ENCODE measurements at regions not wholly inside any gene's neighbourhood (a gene's known extent, or its start where the extent isn't known, plus 50 kb on each side); places are given as distances from the start of the nearest gene placed in this dataset.
A peak's percentile ranks its signal among the peaks of the same experiment; 100 is the strongest.
"Not testable (repeated sequence)": the region's sequence is repeated elsewhere in the genome, so short reads cannot be mapped to it uniquely, and the experiment has no call there.

DNA sequence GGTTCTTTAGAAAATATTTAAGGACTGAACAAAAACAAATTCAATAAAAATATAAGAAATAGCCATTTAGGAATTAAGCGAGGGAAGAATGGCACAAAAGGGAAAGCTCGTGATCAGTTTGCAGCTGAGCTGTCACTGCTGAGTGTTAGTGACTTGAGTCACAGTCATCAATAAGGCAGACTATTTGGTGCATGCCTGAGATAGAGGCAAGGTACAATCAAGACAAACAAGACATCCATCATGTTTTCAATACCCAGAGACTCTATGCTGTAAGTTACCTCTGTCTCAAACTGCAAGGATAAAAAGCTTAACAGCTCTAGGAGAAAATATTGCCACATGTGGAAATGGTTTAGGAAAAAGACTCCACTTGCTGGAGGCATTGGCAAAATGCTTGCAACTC lies 426.4 kb upstream of the TYRP1 start:
- no peak for DNase-seq

GRCh38 chr9:12271421-12271891 lies 421.7 kb upstream of the TYRP1 start:
- DNase-seq, result peak; percentile 68 to 90 (median 73)

GRCh38 chr9:12272471-12273120 lies 420.6 kb upstream of the TYRP1 start:
- peak; percentile 43 to 87 (median 71) for DNase-seq

GRCh38 chr9:12274577-12274976 lies 418.6 kb upstream of the TYRP1 start:
- peak; percentile 2 to 32 (median 23) for DNase-seq

DNA sequence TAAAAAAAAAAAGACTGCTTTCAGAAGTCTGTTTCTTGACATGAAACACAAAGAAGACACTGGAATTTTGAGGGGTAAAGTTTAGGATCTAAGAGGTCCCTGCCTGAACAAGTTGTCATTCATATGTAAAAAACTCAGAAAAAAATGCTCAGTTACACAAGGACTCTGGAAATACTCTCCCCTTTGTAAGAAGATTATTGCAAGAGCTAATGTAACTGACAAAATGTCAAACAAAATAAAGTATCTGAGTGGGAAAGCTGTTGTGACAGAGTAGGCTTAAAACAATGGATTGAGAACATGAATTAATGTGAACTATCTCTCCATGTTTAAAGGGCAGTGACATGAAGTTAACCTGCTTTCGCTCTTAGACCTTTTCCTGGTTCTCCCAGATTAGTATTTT lies 416.7 kb upstream of the TYRP1 start:
- DNase-seq, result no peak

- DNase-seq, result no peak
Observed at GRCh38 chr9:12289711-12290110, 403.5 kb upstream of the TYRP1 start.

GRCh38 chr9:12290166-12290869 lies 402.9 kb upstream of the TYRP1 start:
- no peak for DNase-seq

- no peak for DNase-seq
Observed at GRCh38 chr9:12305211-12305610, 388.0 kb upstream of the TYRP1 start.

DNA sequence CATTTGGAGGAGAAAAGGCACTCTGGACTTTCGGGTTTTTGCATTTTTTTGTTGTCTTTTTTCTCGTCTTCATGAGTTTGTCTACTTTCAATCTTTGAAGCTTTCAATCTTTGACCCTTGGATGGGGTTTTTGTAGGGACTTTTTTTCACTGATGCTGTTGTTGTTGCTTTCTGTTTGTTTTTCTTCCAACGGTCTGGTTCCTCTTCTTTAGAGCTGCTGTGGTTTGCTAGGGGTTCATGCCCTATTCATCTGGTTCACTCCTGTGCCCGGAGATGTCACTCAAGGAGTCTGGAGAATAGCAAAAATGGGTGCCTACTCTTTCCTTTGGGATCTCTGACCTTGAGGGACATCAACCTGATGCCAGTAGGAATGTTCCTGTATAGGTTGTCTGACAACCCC lies 378.6 kb upstream of the TYRP1 start:
- DNase-seq, result no peak

DNA sequence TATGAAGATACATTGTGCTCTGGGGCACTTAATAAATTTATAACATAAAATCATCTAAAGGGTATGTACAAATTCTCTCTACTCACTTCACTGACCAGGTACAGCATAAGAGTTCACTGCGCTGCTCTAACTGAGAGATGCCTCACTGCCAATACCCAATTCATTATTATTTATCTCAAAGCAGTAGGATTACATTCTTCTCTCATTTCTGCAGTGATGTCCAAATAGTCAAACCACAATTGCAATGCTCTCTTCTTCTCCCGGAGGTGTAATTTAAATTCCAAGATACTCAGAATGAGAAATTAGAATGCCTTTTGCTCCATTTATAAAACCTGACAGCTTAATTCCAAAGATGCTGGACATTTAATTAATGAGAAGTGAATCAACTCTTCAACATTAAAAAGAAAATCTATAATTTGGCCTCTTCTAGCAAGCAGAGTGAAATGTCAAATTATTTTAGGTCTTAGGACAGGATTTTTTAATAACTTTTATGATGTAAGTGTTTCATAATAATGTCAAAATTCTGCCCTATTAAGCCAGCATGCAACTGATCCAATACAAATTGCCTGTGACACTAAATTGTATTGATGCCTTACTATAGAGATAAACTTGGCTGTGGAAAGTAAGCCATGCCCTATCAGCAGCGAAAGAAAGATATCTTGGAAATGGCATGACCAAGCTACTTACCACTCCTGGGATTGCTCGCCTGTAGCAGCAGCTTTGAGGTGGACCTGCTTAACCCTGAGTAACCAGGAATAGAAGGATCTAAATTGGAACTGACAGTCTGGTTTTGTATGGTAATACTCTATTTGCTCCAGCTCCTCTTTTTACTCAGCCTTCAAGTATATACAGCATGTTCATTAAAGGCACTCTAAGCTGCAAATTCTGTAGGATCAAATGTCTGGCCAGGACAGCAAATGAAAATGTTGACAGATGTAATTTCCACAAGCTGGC lies 374.2 kb upstream of the TYRP1 start:
- DNase-seq, result no peak

GRCh38 chr9:12329623-12329985 lies 363.6 kb upstream of the TYRP1 start:
- DNase-seq, result no peak

DNA sequence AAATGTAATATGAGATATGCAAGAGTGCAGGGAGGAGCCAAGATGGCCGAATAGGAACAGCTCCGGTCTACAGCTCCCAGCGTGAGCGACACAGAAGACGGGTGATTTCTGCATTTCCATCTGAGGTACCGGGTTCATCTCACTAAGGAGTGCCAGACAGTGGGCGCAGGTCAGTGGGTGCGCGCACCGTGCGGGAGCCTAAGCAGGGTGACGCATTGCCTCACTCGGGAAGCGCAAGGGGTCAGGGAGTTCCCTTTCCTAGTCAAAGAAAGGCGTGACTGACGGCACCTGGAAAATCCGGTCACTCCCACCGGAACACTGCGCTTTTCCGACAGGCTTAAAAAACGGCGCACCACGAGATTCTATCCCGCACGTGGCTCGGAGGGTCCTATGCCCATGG lies 359.2 kb upstream of the TYRP1 start:
- not testable (repeated sequence) for DNase-seq

DNA sequence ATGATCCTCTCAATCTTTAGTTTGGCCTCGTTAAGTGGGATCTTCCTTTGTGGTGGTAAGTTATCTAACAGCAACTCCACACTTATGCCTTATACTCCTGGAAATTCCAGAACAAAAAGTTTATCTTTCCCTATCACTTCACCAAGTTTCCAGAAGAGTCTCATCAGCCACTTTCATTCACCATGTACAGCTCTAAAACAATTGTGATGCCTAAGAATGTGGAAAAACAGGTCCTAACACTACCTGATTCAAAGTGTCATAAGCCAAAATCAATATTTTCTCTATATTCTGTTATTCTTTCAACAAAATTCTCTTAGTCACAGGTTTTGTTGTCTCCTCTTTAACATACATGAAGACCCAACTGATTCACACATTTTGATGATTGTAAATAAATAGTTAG lies 342.4 kb upstream of the TYRP1 start:
- no peak for DNase-seq

GRCh38 chr9:12351293-12352044 lies 341.7 kb upstream of the TYRP1 start:
- no peak for DNase-seq

DNA sequence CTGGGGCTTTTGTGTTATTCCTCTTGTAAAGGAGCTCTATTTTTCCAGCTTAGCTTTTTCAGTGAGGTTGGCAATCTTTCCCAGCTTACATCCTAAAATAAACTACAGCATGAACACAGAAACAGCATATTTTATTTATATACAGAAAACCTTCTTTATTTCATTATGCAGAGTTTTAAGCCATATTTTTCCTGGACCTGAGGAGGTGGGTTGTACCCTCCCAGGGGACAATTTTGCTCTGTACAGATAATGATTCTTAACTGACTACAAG lies 341.2 kb upstream of the TYRP1 start:
- DNase-seq, result no peak

DNA sequence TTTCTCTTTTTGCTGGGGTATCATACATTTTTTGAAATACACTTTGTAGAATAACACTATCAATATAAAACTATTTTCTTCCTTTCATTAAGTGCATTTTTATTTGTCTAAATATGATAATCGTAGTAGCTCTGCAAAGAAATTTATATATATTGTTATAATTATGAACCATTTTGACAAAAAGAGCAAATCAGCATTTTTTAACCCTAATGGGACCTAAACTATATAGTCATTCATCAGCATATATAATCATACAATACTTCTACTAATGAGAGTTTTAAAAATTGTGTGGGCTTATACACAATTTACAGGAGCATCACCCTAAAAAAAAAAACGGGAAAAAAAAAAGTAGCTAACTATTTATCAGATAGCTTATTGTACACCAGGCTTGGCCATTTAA lies 329.7 kb upstream of the TYRP1 start:
- DNase-seq, result no peak

GRCh38 chr9:12368569-12368968 lies 324.6 kb upstream of the TYRP1 start:
- no peak for DNase-seq

DNA sequence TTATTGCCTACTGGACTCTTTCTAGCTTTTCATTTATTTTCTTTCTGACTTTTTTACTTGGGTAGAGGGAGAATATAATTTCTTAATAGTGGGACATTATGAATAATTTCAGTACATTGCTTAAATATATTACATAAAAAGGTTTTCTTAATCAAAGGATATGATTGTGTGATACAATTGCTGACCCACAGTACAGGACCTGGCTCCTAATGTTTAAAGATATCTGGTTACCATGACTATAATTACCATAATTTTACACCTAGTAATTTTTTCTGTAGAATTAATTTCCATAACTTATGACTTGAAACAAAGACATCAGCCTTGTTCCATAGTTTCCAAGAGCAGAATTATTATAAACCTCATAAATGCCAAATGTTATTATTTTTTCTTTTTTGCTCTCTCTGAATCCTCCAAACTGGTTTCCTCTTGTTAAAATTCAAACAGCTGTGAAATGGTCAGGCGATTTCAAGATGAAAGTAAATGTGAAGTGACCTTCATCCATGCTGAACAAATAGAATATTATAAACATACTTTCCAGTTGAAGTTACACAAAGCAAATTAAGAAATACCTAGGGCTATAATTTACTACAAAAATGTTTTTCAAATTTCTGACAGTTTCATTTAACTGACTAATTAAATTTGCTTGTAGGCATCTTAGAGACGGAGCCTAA lies 301.2 kb upstream of the TYRP1 start:
- no peak for DNase-seq

- DNase-seq, result no peak
Observed at GRCh38 chr9:12394105-12394504, 299.1 kb upstream of the TYRP1 start.

GRCh38 chr9:12403721-12404120 lies 289.5 kb upstream of the TYRP1 start:
- no peak for DNase-seq

GRCh38 chr9:12413986-12414385 lies 279.2 kb upstream of the TYRP1 start:
- no peak for DNase-seq

GRCh38 chr9:12414514-12414913 lies 278.7 kb upstream of the TYRP1 start:
- DNase-seq, result no peak

All from muscle of back (tissue), 3 donors.